ENCODE measurements at regions not wholly inside any gene's neighbourhood (a gene's known extent, or its start where the extent isn't known, plus 50 kb on each side); places are given as distances from the start of the nearest gene placed in this dataset.

DNA sequence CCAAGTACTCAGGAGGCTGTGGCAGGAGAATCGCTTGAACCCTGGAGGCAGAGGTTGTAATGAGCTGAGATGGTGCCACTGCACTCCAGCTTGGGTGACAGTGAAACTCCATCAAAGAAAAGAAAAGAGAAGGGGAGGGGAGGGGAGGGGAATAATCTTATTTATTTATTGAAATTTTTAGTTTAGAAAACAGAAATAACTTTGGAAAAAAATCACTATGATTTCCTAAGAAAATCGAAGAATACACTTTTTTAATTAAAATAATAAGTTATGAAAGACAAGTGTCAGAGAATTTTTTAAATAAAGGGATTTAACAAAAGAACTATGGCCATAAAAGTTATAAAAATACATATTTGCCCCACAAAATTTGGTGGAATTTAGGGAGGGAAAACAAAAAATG is 836.9 kb upstream of the HS3ST1 start:
- DNase-seq, result no peak

DNA sequence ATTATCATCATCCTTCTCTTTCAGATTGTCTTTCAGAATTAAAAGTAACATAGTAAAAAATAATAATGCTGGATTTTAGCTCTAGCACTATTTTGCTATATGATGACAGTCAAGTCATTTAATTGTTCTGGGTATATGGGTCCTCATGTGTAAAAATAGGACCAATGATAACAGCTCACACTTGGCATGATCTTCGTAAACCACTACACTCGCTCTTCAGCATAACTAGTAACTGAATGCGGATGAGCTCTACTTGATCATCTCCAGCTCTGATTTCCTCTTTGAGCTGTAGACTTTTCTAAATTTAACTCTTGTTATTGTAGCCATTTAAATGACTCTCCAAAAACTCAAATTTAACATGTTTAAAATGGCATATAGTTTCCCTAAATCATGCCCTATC is 831.8 kb upstream of the HS3ST1 start:
- DNase-seq, result no peak

- no peak for DNase-seq
Observed at GRCh38 chr4:12244973-12245372, 816.3 kb upstream of the HS3ST1 start.

DNA sequence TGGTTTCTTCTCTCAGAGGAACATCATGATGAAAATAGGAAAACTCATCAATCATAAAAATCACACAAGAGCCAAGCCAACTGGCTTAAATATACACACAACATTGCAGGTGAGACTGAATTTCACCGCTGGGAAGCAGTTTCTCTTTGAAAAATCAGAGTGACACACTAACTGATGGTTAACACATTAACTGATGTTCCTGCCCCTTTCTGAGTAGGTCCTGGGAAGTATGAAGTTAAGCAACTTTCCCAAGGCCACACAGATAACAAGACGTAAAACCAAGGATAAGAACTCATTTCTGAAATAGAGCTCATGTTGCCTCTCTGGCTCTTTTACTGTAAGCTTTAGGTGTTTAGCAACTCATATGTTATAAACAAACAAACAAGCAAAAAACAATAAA is 813.7 kb upstream of the HS3ST1 start:
- no peak for DNase-seq

DNA sequence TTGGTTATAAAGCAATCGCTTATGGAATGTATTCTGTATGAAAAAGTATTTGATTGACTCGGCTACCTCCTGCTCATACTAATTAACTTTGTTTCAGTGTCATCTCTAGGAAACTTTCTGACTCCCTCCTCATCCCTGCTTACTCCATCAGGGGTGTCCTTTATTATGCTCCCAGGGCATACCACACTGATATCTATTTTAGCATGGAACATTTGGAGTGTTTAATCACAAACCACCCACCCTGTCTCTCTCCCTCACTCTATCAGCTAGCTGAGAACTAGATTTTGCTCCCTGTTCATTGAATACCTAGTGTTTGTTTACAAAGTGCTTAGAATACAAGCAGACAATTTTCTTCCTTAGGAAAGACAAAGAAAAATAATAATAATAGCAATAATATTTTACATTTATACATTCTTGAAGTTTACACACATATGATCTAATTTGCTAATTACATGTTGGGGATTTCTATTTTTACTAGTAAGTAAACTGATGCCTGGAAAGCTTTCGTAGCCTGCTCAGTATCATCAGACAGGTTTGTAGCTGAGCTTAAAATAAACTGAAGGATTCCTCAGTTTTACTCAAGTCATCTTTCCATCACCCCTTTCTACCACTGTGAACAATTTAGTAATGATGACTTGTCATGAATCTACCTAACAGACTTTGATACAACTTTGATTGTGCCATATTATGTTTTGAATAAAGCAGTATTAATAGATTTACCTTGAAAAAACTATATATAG is 811.4 kb upstream of the HS3ST1 start:
- DNase-seq, result no peak

DNA sequence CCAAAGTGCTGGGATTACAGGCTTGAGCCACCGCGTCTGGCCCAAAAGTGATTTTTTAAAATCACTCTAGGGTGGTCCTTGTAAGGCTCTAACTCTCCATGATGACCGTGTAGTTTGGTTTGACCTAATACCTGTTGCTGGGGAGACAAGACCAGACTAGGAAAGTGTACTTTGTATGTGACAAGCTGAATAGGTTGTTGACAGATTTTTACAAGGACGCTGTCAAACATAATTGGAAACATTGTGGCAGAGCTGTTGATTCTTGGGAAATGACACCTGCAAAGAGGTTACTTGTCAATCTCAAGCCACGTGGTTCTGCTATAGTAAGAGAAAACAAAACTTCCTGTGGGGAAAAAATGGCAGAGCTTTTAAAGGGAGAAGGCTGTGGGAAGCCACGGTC is 802.4 kb upstream of the HS3ST1 start:
- no peak for DNase-seq

GRCh38 chr4:12221031-12221430 is 792.3 kb upstream of the HS3ST1 start:
- no peak for DNase-seq

DNA sequence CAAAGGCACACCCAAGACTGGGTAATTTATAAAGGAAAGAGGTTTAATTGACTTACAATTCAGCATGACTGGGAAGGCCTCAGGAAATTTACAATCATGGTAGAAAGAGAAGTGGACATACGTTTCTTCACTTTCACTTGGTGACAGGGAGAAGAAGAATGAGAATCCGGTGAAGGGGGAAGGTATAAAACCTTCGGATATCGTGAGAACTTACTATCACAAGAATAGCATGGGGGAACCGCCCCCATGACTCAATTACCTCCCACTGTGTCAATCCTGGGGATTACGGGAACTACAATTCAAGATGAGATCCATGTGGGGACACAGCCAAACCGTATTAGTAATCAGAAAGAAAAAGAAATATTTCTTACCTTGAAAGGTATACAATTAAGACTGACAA is 782.9 kb upstream of the HS3ST1 start:
- no peak for DNase-seq

DNA sequence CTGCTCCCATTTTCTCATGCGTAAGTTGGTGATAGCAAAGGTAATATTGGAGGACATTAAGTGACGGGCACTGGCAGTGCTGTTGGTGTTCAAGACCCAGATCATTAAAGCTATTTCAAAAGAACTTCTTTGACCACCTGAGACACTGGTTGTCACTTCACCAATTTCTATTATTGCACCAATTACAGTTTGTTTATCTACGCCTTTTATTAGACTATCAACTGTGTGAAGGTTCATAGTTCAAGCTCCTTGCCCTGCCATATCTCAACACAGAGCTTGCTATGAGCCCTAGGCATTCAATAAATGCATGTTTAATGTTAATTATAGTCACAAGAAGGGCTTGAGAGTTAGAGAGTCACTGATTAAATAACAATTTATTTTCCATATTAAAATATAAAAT is 778.7 kb upstream of the HS3ST1 start:
- DNase-seq, result no peak

GRCh38 chr4:12206091-12206490 is 777.4 kb upstream of the HS3ST1 start:
- no peak for DNase-seq

GRCh38 chr4:12203945-12204344 is 775.3 kb upstream of the HS3ST1 start:
- DNase-seq, result no peak

GRCh38 chr4:12200226-12200625 is 771.5 kb upstream of the HS3ST1 start:
- no peak for DNase-seq

GRCh38 chr4:12186526-12186925 is 757.8 kb upstream of the HS3ST1 start:
- DNase-seq, result no peak

DNA sequence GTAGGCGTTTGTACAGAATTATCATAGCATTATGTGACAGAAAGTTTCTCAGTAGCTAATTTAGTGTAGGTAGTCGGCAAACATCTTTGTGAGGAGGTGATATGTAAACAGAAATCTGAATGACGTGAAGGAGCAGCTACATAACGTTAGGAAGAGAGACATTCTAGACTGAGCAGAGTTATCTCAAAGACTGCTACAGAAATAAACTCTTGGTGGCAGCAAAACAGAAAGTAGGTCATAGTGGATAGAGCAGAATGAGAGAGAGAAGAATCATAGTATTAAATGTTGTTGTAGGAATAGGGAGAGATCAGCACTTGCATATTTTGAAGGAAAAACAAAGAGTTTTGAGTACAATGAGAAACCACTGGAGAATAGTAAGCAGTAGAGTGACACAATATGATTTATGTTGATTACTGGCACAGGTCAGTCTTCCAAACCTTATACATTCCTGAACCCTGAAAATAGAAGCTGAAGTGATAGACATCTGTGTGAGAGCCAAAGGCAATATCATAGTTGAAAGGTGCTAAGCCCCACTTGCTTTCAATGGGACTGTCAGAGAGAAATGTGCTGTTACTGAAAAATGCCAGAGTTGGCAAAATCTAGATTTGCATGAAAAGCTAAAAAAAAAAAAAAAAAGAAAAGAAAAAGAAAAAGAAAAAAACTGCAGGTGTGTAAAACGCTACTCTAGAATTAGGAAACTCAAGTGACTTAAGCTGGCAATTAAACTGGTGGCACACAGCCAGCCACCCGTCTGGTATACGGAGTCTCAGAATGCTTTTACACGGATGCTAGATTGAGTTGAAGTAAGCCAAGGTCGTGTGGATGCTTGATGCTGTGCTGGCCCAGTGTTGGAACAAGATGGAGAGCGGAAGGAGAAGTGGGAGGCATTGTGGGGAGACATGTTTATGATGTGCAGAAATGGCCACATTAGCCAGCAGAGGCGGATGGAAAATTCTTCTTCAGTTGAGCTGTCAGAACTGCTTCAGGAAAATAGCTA is 750.2 kb upstream of the HS3ST1 start:
- DNase-seq, result no peak

- DNase-seq, result no peak
Observed at GRCh38 chr4:12177416-12177815, 748.7 kb upstream of the HS3ST1 start.

- DNase-seq, result no peak
Observed at GRCh38 chr4:12173496-12173895, 744.8 kb upstream of the HS3ST1 start.

DNA sequence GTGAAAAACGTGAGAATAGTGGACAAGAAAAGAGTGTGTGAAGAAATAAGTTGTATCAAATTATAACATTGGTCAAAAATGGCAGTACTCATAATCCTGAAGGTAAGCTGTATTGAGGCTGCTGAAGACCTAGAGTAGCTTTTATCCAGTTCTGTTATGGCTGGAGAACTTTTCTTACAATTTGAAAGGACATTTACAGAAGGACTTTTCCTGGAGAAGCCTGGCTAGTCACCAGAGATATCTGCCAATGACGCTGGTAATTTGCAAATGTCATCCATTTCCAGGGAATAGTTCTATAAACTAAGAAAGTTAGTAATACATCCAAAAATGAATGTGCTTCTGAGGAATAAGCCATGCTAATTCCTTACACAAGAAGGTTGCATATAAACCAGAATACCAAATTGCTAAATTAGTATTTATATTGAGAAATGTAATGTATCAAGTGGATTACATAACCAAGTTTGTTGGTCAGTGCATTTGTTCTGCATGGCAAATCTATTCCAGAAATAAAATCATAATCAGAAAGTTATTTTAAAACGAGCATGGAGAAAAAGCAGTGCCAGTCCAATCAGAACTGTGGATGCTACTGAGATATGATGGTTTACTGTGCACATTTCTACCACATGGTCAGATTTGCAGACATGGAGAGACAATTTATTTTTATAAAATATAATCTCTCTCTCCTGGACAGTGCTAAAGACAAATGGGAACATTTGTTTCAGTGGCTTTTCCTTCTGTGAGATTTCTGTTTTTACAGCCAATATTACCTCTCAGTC is 743.7 kb upstream of the HS3ST1 start:
- DNase-seq, result no peak

DNA sequence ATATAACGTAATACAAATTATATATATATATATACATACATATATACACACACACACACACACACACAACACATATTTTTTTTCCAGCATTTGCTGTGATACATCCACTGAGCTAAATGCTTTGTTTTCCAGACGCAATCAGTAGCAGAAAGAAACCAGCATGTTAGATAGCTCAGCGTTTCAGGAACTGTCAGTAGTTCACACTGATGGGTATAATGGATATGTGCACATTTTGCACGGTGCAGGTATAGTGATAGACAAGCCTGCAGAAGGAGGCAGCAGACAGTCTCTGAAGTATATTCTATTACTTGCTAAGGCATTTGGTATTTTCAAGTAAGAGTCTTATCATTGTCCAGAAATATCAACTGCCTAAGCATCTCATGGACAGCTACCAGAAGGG is 741.6 kb upstream of the HS3ST1 start:
- no peak for DNase-seq

GRCh38 chr4:12165616-12166015 is 736.9 kb upstream of the HS3ST1 start:
- no peak for DNase-seq

- no peak for DNase-seq
Observed at GRCh38 chr4:12146339-12146738, 717.6 kb upstream of the HS3ST1 start.

DNA sequence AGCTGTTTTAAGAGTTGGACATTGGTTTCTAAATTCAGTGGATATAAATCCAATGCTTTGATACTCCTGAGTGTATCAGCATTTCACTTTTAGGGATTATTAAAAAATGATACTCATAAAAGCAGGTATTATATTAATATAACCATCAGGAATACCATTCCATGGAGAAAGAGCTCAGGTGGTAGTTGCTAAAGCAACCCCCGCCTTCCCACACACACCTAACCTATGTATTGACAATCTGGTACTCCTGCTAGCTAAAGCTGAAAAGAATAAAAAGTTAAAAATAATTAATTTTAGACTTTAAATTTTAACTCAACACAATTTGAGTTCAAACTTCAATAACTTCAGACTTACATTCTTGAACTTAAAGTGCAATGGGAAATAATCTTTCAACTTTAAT is 717.1 kb upstream of the HS3ST1 start:
- DNase-seq, result no peak

DNA sequence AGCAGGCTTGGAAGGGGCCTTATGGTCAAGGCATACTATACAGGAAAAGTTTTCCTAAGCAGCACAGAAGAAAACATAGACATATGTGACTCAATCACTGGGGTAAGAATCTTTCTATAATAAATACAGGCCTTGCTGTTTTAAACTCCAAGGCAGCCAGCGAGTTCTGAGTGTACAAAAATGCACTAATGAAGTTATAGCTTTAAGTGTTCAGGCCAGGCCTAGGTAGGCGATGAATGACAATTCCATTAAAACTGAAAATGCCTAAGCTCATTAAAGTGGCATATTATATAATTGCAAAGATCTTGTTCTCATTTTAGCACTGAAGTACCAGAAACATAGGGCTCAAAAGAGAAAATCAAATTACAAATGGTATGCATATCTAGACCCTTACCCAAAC is 716.4 kb upstream of the HS3ST1 start:
- DNase-seq, result no peak

DNA sequence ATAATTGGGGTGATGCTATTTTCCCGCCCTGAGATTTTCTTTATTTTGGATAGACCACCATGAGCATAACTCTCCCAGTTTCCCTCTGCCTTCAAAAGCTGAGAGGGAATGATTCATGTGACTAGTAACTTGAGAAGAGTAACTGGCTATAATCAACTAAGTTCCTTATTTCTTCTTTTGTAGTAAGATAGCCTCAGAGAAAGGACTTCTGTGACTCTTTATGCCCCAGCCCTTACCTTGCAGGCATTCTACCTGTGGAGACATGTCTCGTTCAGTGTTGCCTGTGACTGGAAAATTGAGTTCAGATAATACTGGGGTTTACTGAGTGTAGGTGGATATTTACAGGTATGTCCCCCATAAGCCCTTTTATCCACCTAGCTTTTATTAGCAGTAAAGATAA is 715.4 kb upstream of the HS3ST1 start:
- DNase-seq, result no peak
